ENCODE measurements at regions not wholly inside any gene's neighbourhood (a gene's known extent, or its start where the extent isn't known, plus 50 kb on each side); places are given as distances from the start of the nearest gene placed in this dataset.

GRCh38 chr9:86893811-86894490, 53.4 kb downstream of the GAS1 start:
- Mint-ChIP-seq H3K36me3 (ENCODE audit: low read depth) (no peaks in the 10 kb centered on the region), H3K27me3 (peaks cover 5% of the 10 kb centered on the region), H3K9me3 (no peaks in the 10 kb centered on the region), H3K4me1 (no peaks in the 10 kb centered on the region), H3K27ac (no peak overlapping the region), H3K4me3 (no peak overlapping the region)
- no peak for DNase-seq
- ATAC-seq = no peak

- no peaks in the 10 kb centered on the region for H3K36me3 Mint-ChIP-seq (ENCODE audit: low read depth)
- H3K27ac Mint-ChIP-seq = no peak overlapping the region
- no peak for ATAC-seq
- no peak for DNase-seq
- H3K9me3 Mint-ChIP-seq = no peaks in the 10 kb centered on the region
- no peaks in the 10 kb centered on the region for H3K4me1 Mint-ChIP-seq
- H3K4me3 Mint-ChIP-seq = no peak overlapping the region
- H3K27me3 Mint-ChIP-seq = peaks cover 3% of the 10 kb centered on the region
Observed at GRCh38 chr9:86892576-86892975, 54.7 kb downstream of the GAS1 start.

- H3K27me3 Mint-ChIP-seq = peaks cover 2% of the 10 kb centered on the region
- ATAC-seq = no peak
Observed at GRCh38 chr9:86891886-86892437, 55.3 kb downstream of the GAS1 start.

GRCh38 chr9:86891091-86891490, 56.2 kb downstream of the GAS1 start:
- Mint-ChIP-seq H3K4me1 (no peaks in the 10 kb centered on the region), H3K9me3 (no peaks in the 10 kb centered on the region), H3K27ac (no peak overlapping the region), H3K4me3 (no peak overlapping the region), H3K36me3 (ENCODE audit: low read depth) (no peaks in the 10 kb centered on the region), H3K27me3 (no peaks in the 10 kb centered on the region)
- no peak for ATAC-seq
- no peak for DNase-seq

More at GRCh38 chr9:86891886-86892437, 55.3 kb downstream of the GAS1 start:
- no peak overlapping the region for H3K27ac Mint-ChIP-seq
- no peaks in the 10 kb centered on the region for H3K4me1 Mint-ChIP-seq
- no peak overlapping the region for H3K4me3 Mint-ChIP-seq
- DNase-seq = no peak
- H3K36me3 Mint-ChIP-seq (ENCODE audit: low read depth) = no peaks in the 10 kb centered on the region
- H3K9me3 Mint-ChIP-seq = no peaks in the 10 kb centered on the region

GRCh38 chr9:86885232-86885631, 62.1 kb downstream of the GAS1 start:
- no peak overlapping the region for H3K4me3 Mint-ChIP-seq
- H3K4me1 Mint-ChIP-seq = no peaks in the 10 kb centered on the region
- H3K36me3 Mint-ChIP-seq (ENCODE audit: low read depth) = no peaks in the 10 kb centered on the region
- ATAC-seq (no peak), DNase-seq (no peak)
- H3K9me3 Mint-ChIP-seq = no peaks in the 10 kb centered on the region
- peaks cover 2% of the 10 kb centered on the region for H3K27me3 Mint-ChIP-seq
- no peak overlapping the region for H3K27ac Mint-ChIP-seq

GRCh38 chr9:86876621-86877196, 70.6 kb downstream of the GAS1 start:
- Mint-ChIP-seq H3K27me3 (peaks cover 4% of the 10 kb centered on the region), H3K36me3 (ENCODE audit: low read depth) (no peaks in the 10 kb centered on the region), H3K4me3 (no peak overlapping the region), H3K9me3 (no peaks in the 10 kb centered on the region), H3K27ac (no peak overlapping the region), H3K4me1 (no peaks in the 10 kb centered on the region)
- ATAC-seq (no peak), DNase-seq (no peak)

GRCh38 chr9:86868616-86869015, 78.7 kb downstream of the GAS1 start:
- ATAC-seq = no peak
- DNase-seq = no peak
- no peak overlapping the region for H3K27ac Mint-ChIP-seq
- no peaks in the 10 kb centered on the region for H3K4me1 Mint-ChIP-seq
- no peak overlapping the region for H3K4me3 Mint-ChIP-seq
- H3K9me3 Mint-ChIP-seq = no peaks in the 10 kb centered on the region
- H3K36me3 Mint-ChIP-seq (ENCODE audit: low read depth) = no peaks in the 10 kb centered on the region
- peaks cover 2% of the 10 kb centered on the region for H3K27me3 Mint-ChIP-seq

GRCh38 chr9:86867804-86868313, 79.4 kb downstream of the GAS1 start:
- H3K4me1 Mint-ChIP-seq = no peaks in the 10 kb centered on the region
- peaks cover 4% of the 10 kb centered on the region for H3K27me3 Mint-ChIP-seq
- no peaks in the 10 kb centered on the region for H3K36me3 Mint-ChIP-seq (ENCODE audit: low read depth)
- no peak overlapping the region for H3K4me3 Mint-ChIP-seq
- ATAC-seq (no peak), DNase-seq (no peak)
- H3K9me3 Mint-ChIP-seq = no peaks in the 10 kb centered on the region
- no peak overlapping the region for H3K27ac Mint-ChIP-seq

- ATAC-seq = no peak
- Mint-ChIP-seq H3K4me3 (no peak overlapping the region), H3K27ac (no peak overlapping the region), H3K4me1 (no peaks in the 10 kb centered on the region), H3K27me3 (peaks cover 4% of the 10 kb centered on the region), H3K9me3 (no peaks in the 10 kb centered on the region), H3K36me3 (ENCODE audit: low read depth) (no peaks in the 10 kb centered on the region)
- no peak for DNase-seq
Observed at GRCh38 chr9:86865952-86866351, 81.4 kb downstream of the GAS1 start.

GRCh38 chr9:86860006-86860405, 87.3 kb downstream of the GAS1 start:
- H3K36me3 Mint-ChIP-seq (ENCODE audit: low read depth) = no peaks in the 10 kb centered on the region
- H3K4me3 Mint-ChIP-seq = no peak overlapping the region
- H3K4me1 Mint-ChIP-seq = no peaks in the 10 kb centered on the region
- no peak for DNase-seq
- no peak for ATAC-seq
- H3K27me3 Mint-ChIP-seq = peaks cover 7% of the 10 kb centered on the region
- no peak overlapping the region for H3K27ac Mint-ChIP-seq
- no peaks in the 10 kb centered on the region for H3K9me3 Mint-ChIP-seq

GRCh38 chr9:86859056-86859455, 88.2 kb downstream of the GAS1 start:
- no peak for ATAC-seq
- no peak for DNase-seq
- no peaks in the 10 kb centered on the region for H3K9me3 Mint-ChIP-seq
- H3K4me1 Mint-ChIP-seq = no peaks in the 10 kb centered on the region
- no peak overlapping the region for H3K4me3 Mint-ChIP-seq
- H3K27ac Mint-ChIP-seq = no peak overlapping the region
- H3K36me3 Mint-ChIP-seq (ENCODE audit: low read depth) = no peaks in the 10 kb centered on the region
- H3K27me3 Mint-ChIP-seq = peaks cover 8% of the 10 kb centered on the region

- no peak overlapping the region for H3K4me3 Mint-ChIP-seq
- H3K36me3 Mint-ChIP-seq (ENCODE audit: low read depth) = no peaks in the 10 kb centered on the region
- ATAC-seq (no peak), DNase-seq (no peak)
- no peak overlapping the region for H3K27ac Mint-ChIP-seq
- no peaks in the 10 kb centered on the region for H3K4me1 Mint-ChIP-seq
- H3K27me3 Mint-ChIP-seq = peaks cover 8% of the 10 kb centered on the region
- no peaks in the 10 kb centered on the region for H3K9me3 Mint-ChIP-seq
Observed at GRCh38 chr9:86858009-86858408, 89.3 kb downstream of the GAS1 start.

- no peaks in the 10 kb centered on the region for H3K36me3 Mint-ChIP-seq (ENCODE audit: low read depth)
- H3K27me3 Mint-ChIP-seq = peaks cover 9% of the 10 kb centered on the region
- no peak overlapping the region for H3K4me3 Mint-ChIP-seq
- DNase-seq (no peak), ATAC-seq (no peak)
- no peak overlapping the region for H3K27ac Mint-ChIP-seq
- H3K4me1 Mint-ChIP-seq = no peaks in the 10 kb centered on the region
- peaks cover 8% of the 10 kb centered on the region for H3K9me3 Mint-ChIP-seq
Observed at GRCh38 chr9:86856259-86856658, 91.0 kb downstream of the GAS1 start.

GRCh38 chr9:86854898-86855523, 92.3 kb downstream of the GAS1 start:
- no peaks in the 10 kb centered on the region for H3K36me3 Mint-ChIP-seq (ENCODE audit: low read depth)
- peaks cover 11% of the 10 kb centered on the region for H3K27me3 Mint-ChIP-seq
- no peak overlapping the region for H3K4me3 Mint-ChIP-seq
- no peak for DNase-seq
- ATAC-seq = no peak
- no peak overlapping the region for H3K27ac Mint-ChIP-seq
- no peaks in the 10 kb centered on the region for H3K4me1 Mint-ChIP-seq
- H3K9me3 Mint-ChIP-seq = peaks cover 8% of the 10 kb centered on the region

GRCh38 chr9:86846656-86847055, 100.7 kb downstream of the GAS1 start:
- Mint-ChIP-seq H3K4me3 (no peak overlapping the region), H3K4me1 (no peaks in the 10 kb centered on the region), H3K27ac (no peak overlapping the region), H3K9me3 (peaks cover 3% of the 10 kb centered on the region), H3K36me3 (ENCODE audit: low read depth) (no peaks in the 10 kb centered on the region), H3K27me3 (peaks cover 2% of the 10 kb centered on the region)
- DNase-seq (no peak), ATAC-seq (no peak)

Data from activated naive CD8-positive, alpha-beta T cell treated with anti-CD3 and anti-CD28 coated beads, Interleukin-2, amount 50 U/mL, for 24 hours (primary cell).